MV-4-11 (cell line): ENCODE measurements at regions not wholly inside any gene's neighbourhood (a gene's known extent, or its start where the extent isn't known, plus 50 kb on each side); places are given as distances from the start of the nearest gene placed in this dataset.

Source experiments
- DNase-seq: peaks from one replicate; lab custom pipeline; 2025; lab: John Stamatoyannopoulos, UW

DNA sequence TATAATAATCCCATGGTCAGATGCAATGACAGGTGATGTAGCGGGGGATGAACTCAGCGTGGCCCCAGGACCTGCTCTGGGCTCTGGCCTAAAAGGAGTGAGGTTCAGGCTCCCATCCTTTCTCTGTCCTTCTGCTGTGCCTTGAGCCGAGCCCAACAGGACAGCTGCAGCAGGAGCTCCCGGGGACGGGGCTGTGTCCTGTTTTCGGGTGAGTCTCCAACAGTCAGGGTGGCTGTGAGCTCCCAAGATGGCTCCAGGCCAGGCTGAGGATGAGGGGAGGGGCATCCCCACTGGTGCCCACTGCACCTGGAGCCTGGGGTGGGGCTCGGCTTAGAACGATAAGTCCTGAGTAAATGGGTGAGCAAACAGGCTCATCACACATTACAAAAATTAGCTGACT, 1385.0 kb downstream of the BRD1 start:
- DNase-seq: no peak

DNA sequence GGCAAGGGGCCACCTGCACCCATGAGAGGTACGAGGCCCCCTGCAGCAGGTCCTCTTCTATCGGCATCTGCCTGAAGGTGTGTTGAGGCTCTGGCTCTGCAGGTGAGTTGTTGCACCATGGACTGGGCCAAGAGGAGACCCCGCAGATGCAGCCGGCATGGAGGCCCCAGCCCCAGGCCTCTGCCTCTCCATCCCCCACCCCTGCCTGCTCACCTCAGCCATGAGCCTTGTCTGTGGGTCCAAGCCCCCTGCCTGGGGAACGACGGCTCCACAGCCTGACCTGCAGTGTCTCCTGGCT, 1386.2 kb downstream of the BRD1 start:
- no peak for DNase-seq

DNA sequence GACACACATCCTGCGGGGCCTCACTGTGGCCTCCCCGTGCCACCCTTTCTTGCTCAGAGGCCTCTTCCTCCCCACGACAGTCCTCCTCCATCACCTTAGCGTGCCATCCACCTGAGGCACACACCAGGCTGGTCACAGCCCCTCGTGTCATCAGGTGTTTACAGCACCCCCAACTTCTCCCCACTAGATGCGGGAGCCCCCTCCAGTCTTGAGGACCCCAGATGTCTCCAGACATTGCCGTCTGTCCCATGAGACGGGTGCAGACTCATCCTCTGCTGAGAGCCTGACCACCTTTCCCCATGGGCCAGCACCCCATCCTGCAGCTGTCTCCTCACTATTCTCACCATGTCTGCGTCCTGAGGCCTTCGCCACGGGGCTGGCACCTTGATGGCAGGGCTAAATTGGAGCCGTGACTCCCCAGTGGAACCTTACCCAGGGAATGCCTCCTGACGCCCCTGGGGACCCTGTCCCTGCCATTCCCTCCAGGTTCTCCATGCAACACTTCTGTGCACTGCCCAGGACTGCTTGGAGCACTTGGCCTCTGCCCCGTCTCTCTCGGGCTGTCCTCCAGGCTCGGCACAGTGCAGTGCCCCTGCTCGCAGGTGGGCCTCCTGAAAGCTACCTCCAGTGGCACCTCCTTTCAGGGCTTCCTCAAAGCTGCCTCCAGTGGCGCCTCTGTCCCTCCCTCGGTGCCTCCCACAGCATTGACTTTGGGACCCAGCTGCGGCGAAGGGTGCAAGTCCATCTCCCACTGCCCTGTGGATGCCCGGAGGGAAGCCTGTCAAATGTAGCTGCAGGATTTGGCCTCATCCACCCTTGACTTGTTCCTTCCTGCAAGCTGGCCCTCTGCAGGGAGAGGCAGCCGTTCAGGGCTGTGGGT, 1386.8 kb downstream of the BRD1 start:
- no peak for DNase-seq

DNA sequence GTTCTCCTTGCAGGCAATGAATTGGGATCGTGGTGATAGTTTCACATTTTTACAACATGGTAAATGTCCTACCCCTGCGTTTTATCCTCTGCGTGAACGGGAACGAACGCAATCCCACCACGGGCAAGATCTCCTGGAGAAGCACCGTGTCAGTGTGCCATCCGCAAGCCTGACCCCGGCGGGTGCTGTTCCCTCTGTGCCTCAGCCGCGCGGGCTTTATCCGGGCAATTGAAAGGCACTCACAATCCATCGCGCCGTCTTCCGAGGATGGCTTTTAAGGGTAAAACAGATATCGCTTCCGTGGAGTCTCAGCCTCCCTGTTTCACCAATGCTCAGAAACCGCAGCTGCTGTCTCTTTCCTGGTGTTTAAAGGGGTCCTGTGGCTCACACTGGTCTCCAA, 1387.5 kb downstream of the BRD1 start:
- no peak for DNase-seq

GRCh38 chr22:48439560-48440135, 1388.0 kb downstream of the BRD1 start:
- no peak for DNase-seq

- no peak for DNase-seq
Measured at GRCh38 chr22:48438800-48439559, 1388.7 kb downstream of the BRD1 start.

- no peak for DNase-seq
Measured at GRCh38 chr22:48438096-48438495, 1389.6 kb downstream of the BRD1 start.

DNA sequence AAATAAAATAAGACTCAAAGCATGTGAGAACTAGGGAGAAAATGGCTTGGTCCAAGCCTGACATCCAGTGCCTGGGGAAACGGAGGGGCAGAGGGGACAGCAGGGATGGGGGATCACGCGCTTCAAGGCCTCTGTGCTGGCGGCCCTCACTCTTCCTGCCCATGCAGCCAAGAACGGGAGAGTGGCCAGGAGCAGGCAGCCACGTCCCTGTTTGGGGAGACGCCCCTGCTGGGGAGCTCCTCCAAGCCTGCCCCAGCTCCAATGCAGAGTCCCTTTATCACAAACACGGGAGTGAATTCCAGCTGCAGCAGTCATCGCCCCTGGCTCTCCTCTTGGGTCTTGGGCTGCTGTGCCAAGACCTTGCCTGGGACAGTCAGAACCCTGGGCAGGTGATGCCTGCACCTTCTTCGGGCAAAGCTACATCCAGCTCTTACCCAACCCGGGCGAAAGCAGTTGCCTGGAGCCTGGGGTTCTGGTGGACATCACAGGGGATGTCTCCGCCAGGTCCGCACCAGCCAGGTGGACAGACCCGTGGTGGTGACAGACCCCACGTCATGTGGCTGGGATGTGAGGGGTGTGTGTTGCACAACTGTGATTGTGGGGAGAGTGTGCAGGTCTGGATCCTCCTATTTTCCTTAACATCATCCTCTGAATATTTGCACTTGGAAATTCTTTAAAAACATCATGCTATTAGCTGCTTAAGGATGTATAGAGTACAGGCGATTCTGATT, 1391.3 kb downstream of the BRD1 start:
- no peak for DNase-seq

DNA sequence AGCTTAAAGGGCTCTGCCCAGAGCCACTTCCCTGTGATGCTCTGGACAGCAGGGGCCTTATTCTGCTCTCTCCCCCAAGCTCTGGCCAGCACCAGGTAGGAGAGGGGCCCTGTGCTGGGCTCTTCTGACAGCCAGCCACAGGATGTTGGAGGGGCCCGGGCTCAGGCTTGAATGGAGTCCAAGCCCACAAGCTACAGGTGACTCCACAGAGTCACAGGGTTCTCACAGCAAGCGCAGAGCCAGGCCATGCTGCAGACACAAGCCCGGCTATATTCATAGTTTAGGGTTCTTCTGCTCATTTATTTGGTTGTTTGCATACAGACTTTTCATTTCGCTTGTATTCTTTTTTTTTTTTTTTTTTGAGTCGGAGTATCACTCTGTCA, 1392.8 kb downstream of the BRD1 start:
- no peak for DNase-seq

- no peak for DNase-seq
Measured at GRCh38 chr22:48434156-48434867, 1393.4 kb downstream of the BRD1 start.

DNA sequence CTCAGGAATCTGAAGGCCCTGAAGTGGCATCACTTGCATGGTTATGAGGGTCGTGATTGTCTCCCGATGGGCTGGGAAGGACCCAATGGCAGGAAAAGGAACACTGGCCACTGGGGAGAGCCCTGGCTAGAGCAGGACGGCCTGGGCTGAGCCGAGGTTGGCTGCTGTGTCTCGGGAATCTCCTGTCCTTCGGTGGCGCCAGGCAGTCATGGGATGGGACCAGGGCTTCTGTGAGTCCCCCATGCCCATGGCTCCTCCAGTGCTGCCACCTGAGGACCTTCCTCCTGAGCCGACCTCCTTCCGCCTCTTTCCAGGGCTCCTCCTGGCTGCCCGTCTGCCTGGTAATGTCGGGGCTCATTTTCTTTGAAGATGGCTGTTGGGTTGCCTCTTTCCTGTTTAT, 1394.0 kb downstream of the BRD1 start:
- no peak for DNase-seq

- no peak for DNase-seq
Measured at GRCh38 chr22:48432781-48433518, 1394.7 kb downstream of the BRD1 start.

DNA sequence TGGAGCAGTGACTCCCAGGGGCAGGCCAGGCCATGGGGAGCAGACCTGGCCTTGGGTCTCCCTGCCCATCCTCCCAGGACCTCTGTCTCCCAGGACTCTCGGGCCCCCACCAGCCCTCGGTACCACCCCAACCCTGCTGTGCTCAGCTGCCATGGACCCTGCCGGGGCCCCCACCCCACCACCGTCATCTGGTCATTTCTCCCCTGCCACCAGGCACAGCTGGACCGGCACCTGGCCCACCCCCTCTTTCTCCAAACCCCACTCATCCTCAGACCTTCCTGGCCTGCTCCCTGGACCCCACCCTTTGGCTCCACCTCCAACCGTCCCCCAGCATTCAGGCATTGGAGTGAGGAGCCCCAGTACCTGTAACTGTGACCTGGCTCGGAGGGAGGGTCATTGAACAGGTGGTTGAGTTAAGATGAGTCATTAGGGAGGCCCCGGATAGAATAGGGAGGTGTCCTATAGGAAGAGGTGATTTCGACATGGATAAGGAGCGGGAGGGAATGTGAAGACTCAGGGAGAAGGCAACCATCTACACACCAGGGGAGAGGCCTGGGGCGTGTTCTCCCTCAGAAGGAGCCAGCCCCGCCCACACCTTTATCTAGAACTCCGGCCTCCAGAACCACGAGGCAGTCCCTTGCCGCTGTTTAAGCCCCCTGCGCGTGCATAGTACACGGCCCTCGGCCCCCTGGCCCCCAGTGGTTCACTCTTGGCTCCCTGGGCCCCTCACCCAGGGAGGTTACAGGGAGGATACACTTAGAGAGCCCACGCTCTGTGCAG, 1395.9 kb downstream of the BRD1 start:
- DNase-seq: no peak

DNA sequence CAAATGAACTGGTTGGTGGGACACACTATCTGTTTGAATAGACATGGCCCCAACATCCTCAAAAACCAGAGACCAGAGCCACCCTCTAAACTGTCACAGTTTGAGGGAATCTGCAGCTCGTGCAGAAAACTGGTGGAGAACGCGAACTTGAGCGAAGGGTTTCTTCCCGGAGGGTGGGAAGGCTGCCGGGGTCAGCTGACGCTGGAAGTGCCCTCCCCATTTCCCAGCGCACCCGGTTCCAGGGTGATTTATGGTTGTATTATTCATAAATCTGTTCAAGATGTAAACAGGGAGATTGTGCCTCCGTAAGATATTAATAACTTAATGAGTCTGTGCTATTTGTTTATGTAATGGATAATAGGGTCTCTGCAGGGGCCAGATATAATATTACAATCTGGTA, 1396.7 kb downstream of the BRD1 start:
- no peak for DNase-seq

GRCh38 chr22:48429446-48430020, 1398.1 kb downstream of the BRD1 start:
- DNase-seq: no peak

DNA sequence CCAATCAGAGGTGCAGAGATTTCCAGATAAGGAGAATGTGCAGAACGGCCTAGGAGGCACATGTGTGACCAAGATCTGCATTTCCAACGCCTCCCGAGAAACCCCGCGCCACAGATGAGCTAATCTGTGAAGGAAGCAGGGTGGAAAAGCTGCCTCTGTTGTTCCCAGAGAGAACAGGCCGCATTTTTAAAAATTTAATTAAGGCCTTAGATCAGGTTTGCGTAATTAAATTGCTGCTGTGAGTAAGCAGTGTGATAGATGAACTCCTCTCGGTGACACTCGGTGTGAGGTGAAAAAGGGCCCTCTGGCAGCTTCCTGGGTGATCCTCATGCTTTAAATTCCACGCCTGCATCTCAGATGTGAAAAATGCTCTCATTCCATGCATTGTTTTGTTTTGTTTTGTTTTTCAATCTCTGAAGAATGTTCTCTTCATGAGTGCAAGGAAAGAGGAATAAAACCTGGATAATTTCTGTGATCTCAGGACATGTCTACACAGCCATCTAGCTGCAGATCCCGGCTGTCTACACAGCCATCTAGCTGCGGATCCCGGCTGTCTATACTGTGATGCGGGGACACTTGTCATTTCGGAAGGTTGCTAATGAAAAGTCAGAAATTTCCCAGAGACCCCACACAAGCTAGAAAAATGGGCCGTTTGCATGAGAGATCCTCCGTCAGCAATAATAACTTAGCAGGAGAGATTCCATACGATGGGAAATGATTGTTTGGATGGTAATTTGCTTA, 1398.9 kb downstream of the BRD1 start:
- no peak for DNase-seq

DNA sequence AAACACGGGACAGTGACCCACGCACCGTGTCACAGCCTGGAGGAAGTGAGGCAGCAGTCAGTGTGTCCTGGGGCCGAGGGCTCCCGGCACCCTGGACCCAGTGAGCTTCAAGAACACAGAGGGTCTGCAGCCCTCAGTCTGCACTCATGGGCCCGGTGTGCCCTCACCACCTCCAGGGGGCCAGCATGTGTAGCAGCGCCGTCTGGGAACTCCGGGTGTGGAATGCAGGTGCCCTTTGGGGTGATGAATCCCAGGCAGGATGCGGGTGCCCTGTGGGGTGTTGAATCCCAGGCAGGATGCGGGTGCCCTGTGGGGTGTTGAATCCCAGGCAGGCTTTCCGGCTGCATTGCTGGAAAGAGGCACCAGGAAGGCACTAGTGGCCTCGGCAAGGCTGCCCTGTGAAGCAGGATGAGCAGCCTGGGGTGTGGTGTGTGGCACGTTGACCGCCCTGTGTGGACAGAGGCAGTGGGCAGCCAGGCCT, 1399.9 kb downstream of the BRD1 start:
- no peak for DNase-seq

DNA sequence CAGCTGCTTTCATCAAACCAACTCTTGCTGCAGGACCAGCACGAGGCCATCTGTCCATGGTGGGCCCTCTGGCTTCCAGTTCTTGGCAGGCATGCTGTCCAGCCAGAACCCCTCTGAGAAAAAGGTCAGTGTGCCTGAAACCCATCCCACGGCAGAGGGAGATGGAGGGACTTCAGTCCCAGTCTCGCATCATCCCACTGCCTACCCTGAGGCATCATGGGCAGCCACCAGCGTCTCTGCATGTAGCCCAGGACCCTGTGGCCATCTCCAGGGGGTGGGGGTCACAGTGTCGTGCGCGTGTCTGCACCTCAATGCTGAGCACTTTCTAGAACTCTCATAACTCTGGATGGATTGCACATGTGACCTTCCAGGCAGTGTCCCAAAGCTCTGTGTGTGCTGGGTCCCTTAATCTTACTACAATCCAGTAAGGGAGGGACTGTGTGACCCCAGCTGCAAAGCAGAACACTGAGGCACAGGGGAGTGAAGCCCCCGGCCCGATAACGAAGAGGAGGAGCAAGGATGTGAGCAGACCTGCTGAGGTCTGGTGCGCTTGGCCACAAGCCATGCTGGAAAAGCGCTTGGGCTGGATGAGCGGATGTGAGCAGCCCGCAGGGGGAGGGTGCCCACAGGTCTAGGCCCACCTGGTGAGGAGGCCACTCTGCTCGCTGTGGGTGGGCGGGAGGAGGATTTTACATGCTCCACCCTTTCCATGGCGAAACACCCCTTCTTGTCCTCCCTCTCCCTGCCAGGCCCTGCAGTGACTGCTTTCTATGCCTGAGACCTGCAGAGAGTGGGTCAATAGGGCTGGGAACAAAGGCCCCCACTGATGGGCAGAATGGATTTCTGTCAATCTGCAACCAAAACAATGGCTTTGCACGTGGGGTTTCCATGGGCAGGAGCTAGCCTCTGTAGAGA, 1401.0 kb downstream of the BRD1 start:
- no peak for DNase-seq
